ENCODE measurements at regions not wholly inside any gene's neighbourhood (a gene's known extent, or its start where the extent isn't known, plus 50 kb on each side); places are given as distances from the start of the nearest gene placed in this dataset.

DNA sequence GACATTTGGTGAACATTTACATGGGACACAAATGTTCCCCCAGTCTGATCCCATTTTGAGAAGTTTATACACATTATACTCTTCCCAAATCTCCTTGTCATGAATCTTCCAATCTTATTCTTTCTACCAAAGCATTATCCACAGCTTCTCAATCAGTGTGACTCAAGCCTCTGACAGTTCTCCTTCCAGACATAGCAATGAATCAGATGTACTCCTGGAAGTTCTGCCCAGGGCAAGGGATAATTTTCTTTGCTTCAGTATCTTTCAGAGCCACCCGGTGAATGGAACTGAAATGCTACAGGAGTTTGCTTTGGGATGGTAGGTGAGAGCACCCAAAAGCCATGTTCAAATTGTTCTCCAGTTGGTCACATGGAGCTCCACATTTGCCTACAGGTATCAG is 145.5 kb downstream of the ANXA5 start:
- no peaks in the 10 kb centered on the region for H3K79me2 ChIP-seq (ENCODE audit: insufficient read depth, low read length)
- no peak overlapping the region for H3K4me3 ChIP-seq (ENCODE audit: low read length, poor library complexity, severe bottlenecking)
- no peak for TF ChIP-seq EZH2phosphoT487 (IDR thresholded peaks at IDR 0.05; ENCODE audit: borderline replicate concordance)
- TF ChIP-seq, protein P1, sequence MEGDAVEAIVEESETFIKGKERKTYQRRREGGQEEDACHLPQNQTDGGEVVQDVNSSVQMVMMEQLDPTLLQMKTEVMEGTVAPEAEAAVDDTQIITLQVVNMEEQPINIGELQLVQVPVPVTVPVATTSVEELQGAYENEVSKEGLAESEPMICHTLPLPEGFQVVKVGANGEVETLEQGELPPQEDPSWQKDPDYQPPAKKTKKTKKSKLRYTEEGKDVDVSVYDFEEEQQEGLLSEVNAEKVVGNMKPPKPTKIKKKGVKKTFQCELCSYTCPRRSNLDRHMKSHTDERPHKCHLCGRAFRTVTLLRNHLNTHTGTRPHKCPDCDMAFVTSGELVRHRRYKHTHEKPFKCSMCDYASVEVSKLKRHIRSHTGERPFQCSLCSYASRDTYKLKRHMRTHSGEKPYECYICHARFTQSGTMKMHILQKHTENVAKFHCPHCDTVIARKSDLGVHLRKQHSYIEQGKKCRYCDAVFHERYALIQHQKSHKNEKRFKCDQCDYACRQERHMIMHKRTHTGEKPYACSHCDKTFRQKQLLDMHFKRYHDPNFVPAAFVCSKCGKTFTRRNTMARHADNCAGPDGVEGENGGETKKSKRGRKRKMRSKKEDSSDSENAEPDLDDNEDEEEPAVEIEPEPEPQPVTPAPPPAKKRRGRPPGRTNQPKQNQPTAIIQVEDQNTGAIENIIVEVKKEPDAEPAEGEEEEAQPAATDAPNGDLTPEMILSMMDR (conservative IDR thresholded peaks at IDR 0.05; ENCODE audit: low read length), result no peak
- H3K9ac ChIP-seq (ENCODE audit: low read depth, low read length, poor library complexity, severe bottlenecking), result no peak overlapping the region
- H3K27me3 ChIP-seq (ENCODE audit: insufficient read depth, low read length, poor library complexity, severe bottlenecking), result no peaks in the 10 kb centered on the region
- H3K36me3 ChIP-seq (ENCODE audit: insufficient read depth, low read length), result no peaks in the 10 kb centered on the region
- H3K4me1 ChIP-seq (ENCODE audit: insufficient read depth, low read length, poor library complexity, severe bottlenecking), result no peaks in the 10 kb centered on the region
- no peak overlapping the region for H2AFZ ChIP-seq (ENCODE audit: low read length)
- H3K9me2 ChIP-seq (replicated peaks; ENCODE audit: low read depth, low read length), result no peaks in the 10 kb centered on the region
- no peaks in the 10 kb centered on the region for H4K20me1 ChIP-seq (ENCODE audit: insufficient read depth, low read length, poor library complexity, severe bottlenecking)
- H3F3A ChIP-seq (ENCODE audit: low read depth), result no peaks in the 10 kb centered on the region
- no peak overlapping the region for H3K4me2 ChIP-seq (ENCODE audit: low read depth, low read length, poor library complexity, severe bottlenecking)
- H3K9me3 ChIP-seq (ENCODE audit: insufficient read depth, low read depth, low read length), result no peaks in the 10 kb centered on the region

DNA sequence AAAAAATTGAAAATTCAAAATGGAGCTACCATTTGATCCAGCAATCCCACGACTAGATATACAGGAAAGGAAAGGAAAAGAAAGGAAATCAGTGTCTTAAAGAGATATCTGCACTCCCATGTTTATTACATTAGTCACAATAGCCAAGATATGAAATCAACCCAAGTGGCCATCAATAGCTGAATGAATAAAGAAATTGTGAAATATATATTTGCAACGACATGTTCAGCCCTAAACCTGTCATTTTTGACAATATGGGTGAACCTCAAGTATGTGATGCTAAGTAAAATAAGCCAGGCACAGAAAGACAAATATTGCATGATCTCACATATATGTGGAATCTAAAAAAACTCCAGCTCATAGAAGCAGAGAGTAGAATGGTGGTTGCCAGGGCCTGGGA is 155.1 kb downstream of the ANXA5 start:
- Histone ChIP-seq H4K20me1 (ENCODE audit: insufficient read depth, low read length, poor library complexity, severe bottlenecking) (no peaks in the 10 kb centered on the region), H3K27me3 (ENCODE audit: insufficient read depth, low read length, poor library complexity, severe bottlenecking) (no peaks in the 10 kb centered on the region), H3K36me3 (ENCODE audit: insufficient read depth, low read length) (no peaks in the 10 kb centered on the region), H3F3A (ENCODE audit: low read depth) (no peaks in the 10 kb centered on the region), H3K9ac (ENCODE audit: low read depth, low read length, poor library complexity, severe bottlenecking) (no peak overlapping the region), H3K9me2 (replicated peaks; ENCODE audit: low read depth, low read length) (no peaks in the 10 kb centered on the region), H3K4me1 (ENCODE audit: insufficient read depth, low read length, poor library complexity, severe bottlenecking) (no peaks in the 10 kb centered on the region), H3K4me2 (ENCODE audit: low read depth, low read length, poor library complexity, severe bottlenecking) (no peak overlapping the region), H3K4me3 (ENCODE audit: low read length, poor library complexity, severe bottlenecking) (no peak overlapping the region), H3K9me3 (ENCODE audit: insufficient read depth, low read depth, low read length) (no peaks in the 10 kb centered on the region), H3K79me2 (ENCODE audit: insufficient read depth, low read length) (no peaks in the 10 kb centered on the region), H2AFZ (ENCODE audit: low read length) (no peak overlapping the region)
- TF ChIP-seq, protein P1 (conservative IDR thresholded peaks at IDR 0.05; ENCODE audit: low read length), result no peak
- no peak for TF ChIP-seq EZH2phosphoT487 (IDR thresholded peaks at IDR 0.05; ENCODE audit: borderline replicate concordance)

DNA sequence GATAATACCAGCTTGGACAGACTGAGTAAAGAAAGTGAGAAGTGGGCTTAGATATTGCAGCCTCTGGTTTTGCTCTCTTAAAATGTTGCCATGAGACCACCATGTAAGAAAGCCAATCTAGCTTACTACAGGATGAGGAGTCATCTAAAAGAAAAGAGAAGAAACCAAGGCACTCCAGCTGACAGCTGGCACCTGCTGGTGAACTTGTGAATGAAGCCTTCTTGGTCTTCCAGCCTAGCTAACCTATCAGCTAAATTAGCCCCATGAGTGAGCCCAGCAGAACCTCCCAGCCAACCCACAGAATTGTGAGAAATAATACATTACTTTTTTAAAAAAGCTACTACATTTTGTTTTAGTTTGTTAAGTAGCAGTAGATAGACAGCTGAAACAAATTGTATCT is 154.5 kb upstream of the QRFPR start:
- H4K20me1 ChIP-seq (ENCODE audit: insufficient read depth, low read length, poor library complexity, severe bottlenecking), result no peaks in the 10 kb centered on the region
- H2AFZ ChIP-seq (ENCODE audit: low read length), result no peak overlapping the region
- TF ChIP-seq, protein P1 (conservative IDR thresholded peaks at IDR 0.05; ENCODE audit: low read length), result no peak
- no peak for TF ChIP-seq EZH2phosphoT487 (IDR thresholded peaks at IDR 0.05; ENCODE audit: borderline replicate concordance)
- no peaks in the 10 kb centered on the region for H3K79me2 ChIP-seq (ENCODE audit: insufficient read depth, low read length)
- no peaks in the 10 kb centered on the region for H3F3A ChIP-seq (ENCODE audit: low read depth)
- no peaks in the 10 kb centered on the region for H3K27me3 ChIP-seq (ENCODE audit: insufficient read depth, low read length, poor library complexity, severe bottlenecking)
- no peak overlapping the region for H3K4me2 ChIP-seq (ENCODE audit: low read depth, low read length, poor library complexity, severe bottlenecking)
- no peak overlapping the region for H3K9ac ChIP-seq (ENCODE audit: low read depth, low read length, poor library complexity, severe bottlenecking)
- H3K36me3 ChIP-seq (ENCODE audit: insufficient read depth, low read length), result no peaks in the 10 kb centered on the region
- no peak overlapping the region for H3K4me3 ChIP-seq (ENCODE audit: low read length, poor library complexity, severe bottlenecking)
- H3K9me3 ChIP-seq (ENCODE audit: insufficient read depth, low read depth, low read length), result no peaks in the 10 kb centered on the region
- no peaks in the 10 kb centered on the region for H3K4me1 ChIP-seq (ENCODE audit: insufficient read depth, low read length, poor library complexity, severe bottlenecking)
- H3K9me2 ChIP-seq (replicated peaks; ENCODE audit: low read depth, low read length), result no peaks in the 10 kb centered on the region

Measured in Loucy (cell line).